ENCODE measurements at regions not wholly inside any gene's neighbourhood (a gene's known extent, or its start where the extent isn't known, plus 50 kb on each side); places are given as distances from the start of the nearest gene placed in this dataset.

GRCh38 chr5:54619731-54620130 lies 102.2 kb downstream of the SNX18 start:
- no peak for TF ChIP-seq TAF1 (IDR thresholded peaks at IDR 0.05; ENCODE audit: low read depth)
- TF ChIP-seq YY1 (IDR thresholded peaks at IDR 0.05; ENCODE audit: low read depth): no peak
- TF ChIP-seq MAX (IDR thresholded peaks at IDR 0.05): no peak
- TF ChIP-seq NFIC (IDR thresholded peaks at IDR 0.05): no peak
- TF ChIP-seq CEBPB (IDR thresholded peaks at IDR 0.05): no peak
- no peak for TF ChIP-seq RAD21 (IDR thresholded peaks at IDR 0.05; ENCODE audit: low read depth)
- no peak for TF ChIP-seq TCF12 (IDR thresholded peaks at IDR 0.05; ENCODE audit: low read depth)
- TF ChIP-seq CREB1 (IDR thresholded peaks at IDR 0.05; ENCODE audit: low read depth): no peak
- TF ChIP-seq EP300 (IDR thresholded peaks at IDR 0.05; ENCODE audit: borderline replicate concordance): no peak
- no peak for TF ChIP-seq ZBTB7A (IDR thresholded peaks at IDR 0.05; ENCODE audit: low read depth)
- no peak for TF ChIP-seq EGR1 (IDR thresholded peaks at IDR 0.05)
- TF ChIP-seq FOXM1 (IDR thresholded peaks at IDR 0.05; ENCODE audit: borderline replicate concordance, low read depth): no peak
- TF ChIP-seq TEAD4 (IDR thresholded peaks at IDR 0.05): no peak
- TF ChIP-seq REST (IDR thresholded peaks at IDR 0.05; ENCODE audit: low read depth): no peak
- TF ChIP-seq USF1 (IDR thresholded peaks at IDR 0.05): no peak

- no peak for TF ChIP-seq NFIC (IDR thresholded peaks at IDR 0.05)
These were observed 99.1 kb downstream of the SNX18 start for GRCh38 chr5:54616518-54617220.

- TF ChIP-seq MAX (IDR thresholded peaks at IDR 0.05) (no peak), NFIC (IDR thresholded peaks at IDR 0.05) (no peak), EP300 (IDR thresholded peaks at IDR 0.05; ENCODE audit: borderline replicate concordance) (peak; percentile 8; the same call in 1 of the 2 replicates), CEBPB (IDR thresholded peaks at IDR 0.05) (peak; percentile 89), USF1 (IDR thresholded peaks at IDR 0.05) (peak; percentile 41; the same call in 1 of the 2 replicates), REST (IDR thresholded peaks at IDR 0.05; ENCODE audit: low read depth) (no peak), EGR1 (IDR thresholded peaks at IDR 0.05) (no peak)
These were observed 98.5 kb downstream of the SNX18 start for GRCh38 chr5:54616031-54616430.

GRCh38 chr5:54615381-54615780 lies 97.8 kb downstream of the SNX18 start:
- TF ChIP-seq REST (IDR thresholded peaks at IDR 0.05; ENCODE audit: low read depth) (no peak), EGR1 (IDR thresholded peaks at IDR 0.05) (no peak), CEBPB (IDR thresholded peaks at IDR 0.05) (no peak), YY1 (IDR thresholded peaks at IDR 0.05; ENCODE audit: low read depth) (no peak), CREB1 (IDR thresholded peaks at IDR 0.05; ENCODE audit: low read depth) (no peak), EP300 (IDR thresholded peaks at IDR 0.05; ENCODE audit: borderline replicate concordance) (no peak), NFIC (IDR thresholded peaks at IDR 0.05) (no peak), USF1 (IDR thresholded peaks at IDR 0.05) (no peak), TCF12 (IDR thresholded peaks at IDR 0.05; ENCODE audit: low read depth) (no peak), RAD21 (IDR thresholded peaks at IDR 0.05; ENCODE audit: low read depth) (no peak), TAF1 (IDR thresholded peaks at IDR 0.05; ENCODE audit: low read depth) (no peak), MAX (IDR thresholded peaks at IDR 0.05) (no peak), FOXM1 (IDR thresholded peaks at IDR 0.05; ENCODE audit: borderline replicate concordance, low read depth) (no peak), ZBTB7A (IDR thresholded peaks at IDR 0.05; ENCODE audit: low read depth) (no peak), TEAD4 (IDR thresholded peaks at IDR 0.05) (no peak)
